HG03354 (cell line): ENCODE measurements at regions not wholly inside any gene's neighbourhood (a gene's known extent, or its start where the extent isn't known, plus 50 kb on each side); places are given as distances from the start of the nearest gene placed in this dataset.

Source experiments
- ATAC-seq: cut with Tn5 transposase; IDR thresholded peaks from one replicate; pipeline ENCODE4 v1.9.1; 2021; ENCODE audit warnings: mild to moderate bottlenecking; ENCODE audit not compliant: unreplicated experiment, poor library complexity, severe bottlenecking

- ATAC-seq = no peak
Observed at GRCh38 chr12:45584336-45584735, 145.2 kb upstream of the ARID2 start.

DNA sequence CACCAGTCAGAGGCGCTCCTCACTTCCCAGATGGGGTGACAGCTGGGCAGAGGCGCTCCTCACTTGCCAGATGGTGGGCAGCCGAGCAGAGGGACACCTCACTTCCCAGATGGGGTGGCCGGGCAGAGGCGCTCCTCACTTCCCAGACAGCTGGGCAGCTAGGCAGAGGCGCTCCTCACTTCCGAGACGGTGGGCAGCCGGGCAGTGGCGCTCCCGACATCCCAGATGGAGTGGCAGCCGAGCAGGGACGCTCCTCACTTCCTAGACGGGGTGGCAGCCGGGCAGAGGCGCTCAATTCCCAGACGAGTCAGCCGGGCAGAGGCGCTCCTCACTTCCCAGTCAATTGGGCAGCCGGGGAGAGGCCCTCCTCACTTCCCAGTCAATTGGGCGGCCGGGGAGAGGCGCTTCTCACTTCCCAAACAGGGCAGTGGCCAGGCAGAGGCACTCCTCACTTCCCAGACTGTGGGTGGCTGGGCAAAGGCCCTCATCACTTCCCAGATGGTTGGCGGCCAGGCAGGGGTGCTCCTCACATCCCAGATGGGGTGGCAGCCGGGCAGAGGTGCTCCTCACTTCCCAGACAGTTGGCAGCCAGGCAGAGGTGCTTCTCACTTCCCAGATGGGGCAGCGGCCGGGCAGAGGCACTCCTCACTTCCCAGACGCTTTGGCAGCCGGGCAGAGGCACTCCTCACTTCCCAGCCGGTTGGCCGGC is 143.8 kb upstream of the ARID2 start:
- no peak for ATAC-seq

DNA sequence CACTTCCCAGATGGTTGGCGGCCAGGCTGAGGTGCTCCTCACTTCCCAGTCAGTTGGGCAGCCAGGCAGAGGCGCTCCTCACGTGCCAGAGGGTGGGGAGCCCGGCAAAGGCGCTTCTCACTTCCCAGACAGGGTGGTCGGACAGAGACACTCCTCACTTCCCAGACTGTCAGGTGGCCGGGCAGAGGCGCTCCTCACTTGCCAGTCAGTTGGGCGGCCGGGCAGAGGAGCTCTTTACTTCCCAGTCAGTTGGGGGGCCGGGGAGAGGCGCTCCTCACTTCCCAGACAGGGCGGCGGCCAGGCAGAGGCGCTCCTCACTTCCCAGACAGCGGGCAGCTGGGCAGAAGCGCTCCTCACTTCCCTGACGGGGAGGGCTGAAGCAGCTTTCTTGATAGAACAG is 143.0 kb upstream of the ARID2 start:
- ATAC-seq = no peak

DNA sequence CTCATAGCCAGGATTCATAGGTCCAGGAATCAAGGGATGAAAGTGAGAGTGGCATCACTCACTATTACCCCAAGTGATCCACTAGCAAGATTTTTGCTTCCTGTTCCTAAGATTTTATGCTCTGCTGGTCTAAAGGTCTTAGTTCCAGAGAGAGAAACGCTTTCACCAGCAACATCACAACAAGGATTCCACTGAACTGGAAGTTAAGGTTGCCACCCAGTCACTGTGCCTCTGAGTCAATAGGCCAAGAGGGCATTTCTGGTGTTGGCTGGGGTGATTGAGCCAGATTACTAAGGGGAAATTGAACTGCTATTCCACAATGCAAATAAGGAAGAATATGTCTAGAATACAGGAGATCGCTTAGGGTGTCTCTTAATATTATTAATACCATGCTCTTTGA is 142.5 kb upstream of the ARID2 start:
- no peak for ATAC-seq

- no peak for ATAC-seq
Observed at GRCh38 chr12:45587877-45588533, 141.5 kb upstream of the ARID2 start.

- ATAC-seq = no peak
Observed at GRCh38 chr12:45590646-45591045, 138.9 kb upstream of the ARID2 start.

DNA sequence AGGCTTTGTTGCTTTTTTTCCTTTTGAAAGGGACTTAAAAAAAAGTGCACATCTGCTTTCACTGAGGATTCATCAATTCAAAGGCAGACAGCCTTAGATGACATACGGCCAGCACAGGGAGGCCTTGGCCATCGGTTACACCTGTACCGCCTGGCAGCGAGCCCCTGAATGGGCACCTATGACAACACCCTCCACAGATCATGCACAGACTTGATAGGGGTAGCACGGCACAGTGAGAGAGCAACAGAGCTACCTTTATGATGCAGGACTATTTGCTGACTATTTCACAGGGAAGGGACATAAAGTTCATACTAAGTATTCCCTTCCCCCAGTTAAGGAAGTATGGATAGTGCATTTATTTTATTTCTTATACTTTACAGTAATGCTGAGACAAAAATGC is 137.9 kb upstream of the ARID2 start:
- ATAC-seq = no peak

DNA sequence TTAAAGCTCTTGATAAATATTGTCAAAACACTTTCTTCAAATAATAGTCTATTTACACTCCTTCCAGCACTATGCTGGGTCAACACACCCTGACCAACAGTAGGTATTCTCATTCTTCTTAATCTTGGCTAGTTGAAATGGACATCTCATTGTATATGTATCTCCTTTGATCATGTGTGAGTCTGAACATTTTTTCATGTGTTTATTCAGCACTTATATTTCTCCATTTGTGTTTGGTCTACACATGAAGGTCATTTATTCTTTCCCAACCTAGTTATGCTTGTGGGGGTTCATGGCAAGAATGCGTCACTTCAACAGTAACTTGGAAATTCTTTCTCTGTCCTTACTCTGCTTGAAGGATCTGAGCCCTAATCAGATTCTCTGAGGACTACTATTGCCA is 133.1 kb upstream of the ARID2 start:
- no peak for ATAC-seq

DNA sequence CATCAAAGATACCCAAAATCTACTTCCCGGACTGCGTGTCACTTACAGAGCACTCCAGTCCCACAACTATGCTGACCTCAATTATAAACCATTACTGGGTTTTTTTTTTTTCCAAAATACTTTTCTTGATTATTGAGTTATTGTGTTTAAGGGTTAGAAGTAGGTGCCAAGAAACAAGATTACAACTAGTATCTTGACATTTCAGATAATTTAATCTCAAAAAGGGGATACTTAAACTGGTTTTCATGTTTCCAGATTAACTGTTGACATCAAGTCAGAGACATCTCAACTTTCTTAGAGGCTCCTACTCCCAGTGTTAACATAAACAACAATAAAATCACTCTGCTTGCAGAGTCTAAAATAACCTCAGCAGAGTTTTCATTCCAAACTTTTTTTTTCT is 131.2 kb upstream of the ARID2 start:
- no peak for ATAC-seq

DNA sequence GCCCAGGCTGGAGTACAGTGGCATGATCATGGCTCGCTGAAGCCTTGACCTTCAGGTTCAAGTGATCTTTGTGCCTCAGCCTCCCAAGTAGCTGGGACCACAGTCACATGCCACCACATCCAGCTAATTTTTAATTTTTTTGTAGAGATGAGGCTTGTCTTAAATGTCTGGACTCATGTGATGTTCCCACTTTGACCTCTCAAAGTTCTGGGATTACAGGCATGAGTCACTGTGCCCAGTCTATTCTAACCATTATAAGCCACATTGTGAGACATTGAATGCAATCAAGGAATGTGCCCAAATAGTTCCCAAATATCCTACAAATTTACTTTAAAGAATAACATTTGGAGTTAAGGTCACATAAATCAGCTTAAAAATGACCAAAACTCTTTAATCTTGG is 130.7 kb upstream of the ARID2 start:
- no peak for ATAC-seq

DNA sequence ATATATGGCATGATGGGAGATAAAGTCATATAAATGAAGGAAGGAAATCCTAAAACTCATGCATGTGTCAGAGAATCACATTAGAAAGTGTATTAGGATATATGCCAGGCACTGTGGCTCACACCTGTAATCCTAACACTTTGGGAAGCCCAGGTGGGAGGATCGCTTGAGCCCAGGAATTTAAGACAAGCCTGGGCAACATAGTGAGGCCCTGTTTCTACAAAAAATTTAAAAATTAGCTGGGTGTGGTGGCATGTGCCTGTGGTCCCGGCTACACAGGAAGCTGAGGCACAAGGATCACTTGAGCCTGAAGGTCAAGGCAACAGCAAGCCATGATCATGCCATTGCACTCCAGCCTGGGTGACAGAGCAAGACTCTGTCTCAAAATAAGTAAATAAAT is 130.3 kb upstream of the ARID2 start:
- no peak for ATAC-seq

DNA sequence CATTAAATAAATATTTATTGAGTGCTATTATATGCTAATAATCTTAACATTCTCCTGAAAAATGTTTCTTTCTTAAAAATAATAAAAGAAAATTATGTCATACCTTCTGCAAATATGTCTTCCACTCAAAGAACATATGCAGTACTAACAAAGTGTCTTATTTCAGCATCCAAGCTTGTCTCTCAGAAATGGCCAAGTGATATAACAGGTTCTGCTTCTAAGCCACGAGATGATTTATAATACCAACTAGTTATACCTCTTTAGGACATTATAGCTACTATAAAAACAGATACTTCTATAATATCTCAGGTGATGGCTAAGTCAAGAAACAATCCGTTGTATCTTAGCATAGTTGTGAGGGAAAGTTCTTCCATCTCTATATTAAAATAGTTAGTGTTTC is 128.1 kb upstream of the ARID2 start:
- ATAC-seq = no peak

DNA sequence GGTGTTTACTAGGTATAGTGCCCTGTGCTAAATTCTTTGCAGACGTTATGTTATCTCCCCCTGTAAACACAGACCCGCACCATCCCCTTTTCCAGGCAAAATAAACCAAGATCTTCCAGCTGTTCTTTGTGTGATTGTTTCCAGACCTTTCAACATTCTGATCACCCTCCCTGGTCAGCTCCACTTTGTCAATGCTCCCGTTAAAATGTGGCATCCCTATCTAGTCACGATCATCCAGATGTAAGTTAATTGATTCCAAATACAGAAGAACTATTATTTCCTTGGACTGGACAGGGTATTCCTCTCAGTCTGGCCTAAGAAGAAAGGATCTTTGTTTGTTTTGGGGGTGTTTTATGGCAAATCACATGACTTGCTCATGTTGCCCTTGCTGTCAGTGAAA is 127.6 kb upstream of the ARID2 start:
- ATAC-seq = no peak

GRCh38 chr12:45605624-45606023 is 123.9 kb upstream of the ARID2 start:
- ATAC-seq = no peak

- no peak for ATAC-seq
Observed at GRCh38 chr12:45611061-45611460, 118.4 kb upstream of the ARID2 start.

GRCh38 chr12:45611495-45611894 is 118.0 kb upstream of the ARID2 start:
- no peak for ATAC-seq

DNA sequence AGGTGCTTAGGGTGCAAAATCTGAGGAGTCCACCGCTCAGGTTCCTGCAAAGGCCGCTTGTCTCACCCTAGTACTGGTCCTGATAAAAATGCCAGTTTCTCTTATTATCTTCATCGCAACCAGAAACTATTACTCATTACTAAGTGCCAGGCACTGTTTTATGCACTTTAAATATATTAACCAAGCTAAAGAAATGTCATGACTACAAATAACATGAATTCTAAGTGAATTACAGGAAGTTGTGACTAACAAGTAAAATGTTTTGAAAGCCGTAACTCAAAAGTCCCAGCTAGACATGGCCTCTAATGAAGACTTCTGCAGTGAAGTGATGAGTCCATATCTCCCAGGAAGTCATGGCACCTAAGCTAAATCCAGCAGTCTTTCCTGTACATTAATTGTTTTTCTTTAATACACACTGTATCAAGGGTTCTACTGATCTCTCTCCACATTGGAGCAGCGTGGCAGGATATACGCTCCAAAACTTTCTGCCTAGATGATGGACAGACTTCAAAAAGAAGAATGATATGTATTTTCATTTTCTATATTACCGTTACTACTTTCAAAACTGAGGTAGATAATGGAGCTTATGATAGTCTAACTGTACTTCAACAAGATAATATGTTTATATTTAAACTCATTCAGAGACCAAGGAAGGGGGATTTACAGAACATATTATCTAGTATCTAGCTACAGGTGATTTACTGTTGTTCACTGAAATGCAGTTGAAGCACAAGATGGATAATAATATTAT is 117.3 kb upstream of the ARID2 start:
- no peak for ATAC-seq

DNA sequence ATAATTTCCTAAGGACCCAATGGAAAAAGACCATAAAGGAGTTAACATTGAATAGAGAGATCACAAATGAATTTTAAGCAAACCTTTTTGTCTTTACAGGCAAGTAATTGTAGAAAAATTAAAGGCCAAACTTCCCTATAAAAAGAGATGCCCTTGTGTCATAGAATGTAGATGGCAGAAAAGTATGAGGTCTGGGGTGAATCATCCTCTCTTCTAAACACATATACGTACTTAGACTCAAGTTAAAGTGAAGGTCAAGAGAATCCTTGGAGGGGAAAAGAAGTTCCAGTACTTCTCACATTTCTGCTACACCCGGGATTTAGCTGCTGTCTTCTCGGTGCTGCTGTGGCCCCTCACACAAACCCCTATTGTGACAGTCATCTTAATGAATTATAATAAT is 116.2 kb upstream of the ARID2 start:
- ATAC-seq = no peak

DNA sequence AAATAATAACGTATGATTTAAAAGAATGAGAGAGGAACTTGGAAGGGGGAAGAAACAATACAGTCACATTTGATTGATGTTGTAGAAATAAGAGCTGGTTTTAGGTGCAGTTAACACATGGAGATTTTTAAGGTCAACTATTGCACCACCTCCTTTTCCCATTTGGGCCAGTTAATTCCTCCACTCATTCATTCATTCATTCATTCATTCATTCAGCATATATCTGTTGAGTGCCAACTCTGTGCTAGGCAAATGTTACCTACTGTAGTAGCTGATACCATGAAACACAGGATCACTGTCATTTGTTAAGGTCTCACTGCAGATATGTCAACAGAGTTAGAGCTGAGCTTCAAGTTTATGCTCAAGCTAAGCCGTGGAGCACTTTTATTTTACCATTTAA is 115.7 kb upstream of the ARID2 start:
- no peak for ATAC-seq

DNA sequence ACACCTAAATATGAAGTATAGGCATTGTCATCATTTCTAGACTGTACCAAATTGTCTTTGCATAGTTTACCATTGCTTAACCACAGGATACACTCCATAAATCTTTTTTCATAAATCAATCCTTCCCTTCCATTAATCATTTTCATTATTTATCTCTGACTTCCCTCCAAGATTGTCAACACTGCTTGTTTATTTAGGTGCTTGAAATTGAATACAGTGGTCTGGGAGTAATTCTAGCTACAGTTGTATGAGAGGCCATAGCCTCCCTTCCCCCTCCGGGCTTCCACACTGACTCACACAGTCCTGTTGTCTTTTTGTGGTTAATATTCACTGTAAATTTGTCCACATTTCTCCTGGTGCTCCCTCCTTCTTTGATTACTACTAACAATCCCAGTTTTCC is 114.2 kb upstream of the ARID2 start:
- ATAC-seq = no peak

DNA sequence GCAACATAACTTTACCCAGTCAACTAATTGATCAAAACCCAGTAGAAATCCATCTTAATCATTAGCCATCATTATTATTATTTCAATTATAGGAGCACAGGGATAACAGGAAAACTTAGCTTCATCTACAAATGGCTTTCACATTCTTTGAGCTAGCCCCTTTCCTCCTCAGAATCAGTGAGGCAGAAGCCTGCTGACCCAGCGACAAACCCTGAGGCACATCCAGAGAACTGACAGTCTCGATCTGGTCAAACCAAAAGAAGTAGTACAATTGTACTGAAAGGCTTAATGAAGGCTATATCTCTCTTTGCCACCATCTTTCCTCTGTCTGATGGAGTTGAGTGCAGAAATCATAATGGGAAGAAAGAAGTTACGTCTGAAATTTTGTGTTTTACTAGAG is 109.8 kb upstream of the ARID2 start:
- no peak for ATAC-seq
